HCT116 (cell line): ENCODE measurements at regions not wholly inside any gene's neighbourhood (a gene's known extent, or its start where the extent isn't known, plus 50 kb on each side); places are given as distances from the start of the nearest gene placed in this dataset.
A peak's percentile ranks its signal among the peaks of the same experiment; 100 is the strongest.
"Not testable (repeated sequence)": the region's sequence is repeated elsewhere in the genome, so short reads cannot be mapped to it uniquely, and the experiment has no call there.

ENCODE experiments used
- ATAC-seq: fragments of 200-7000 bp; cut with Tn5 transposase; 2 replicates; pipeline ENCODE4 v1.9.1; 2020; ENCODE audit warnings: mild to moderate bottlenecking, moderate library complexity
- BruUV-seq: library from RNA; stranded (reverse); fragments of 400-500 nt; replicated peaks from 2 replicates; lab custom pipeline; 2021; lab: Mats Ljungman, UMichigan
- CTCF ChIA-PET: fragments of 300-600 bp; sonication (Branson Sonifier 250); formaldehyde crosslinking; loops from one replicate; lab custom pipeline; 2021; ENCODE audit warnings: antibody characterized with exemption; lab: Charles Lee
- POLR2A ChIA-PET: fragments of 300-600, 350-600 bp; sonication (Branson Sonifier 250); formaldehyde crosslinking; loops from one replicate; lab custom pipeline; 2021; ENCODE audit warnings: antibody characterized with exemption; lab: Charles Lee
- RAD21 ChIA-PET, 2 experiments: fragments of 300-600 bp; sonication (Branson Sonifier 250); formaldehyde crosslinking; loops; one replicate each; lab custom pipeline; 2023; ENCODE audit warnings: low total read pairs in 2 of 2; ENCODE audit not compliant: uncharacterized antibody in 2 of 2, unreplicated experiment in 2 of 2, low non-redundant PET in 1 of 2; lab: Charles Lee
- DNase-seq: peaks from one replicate; pipeline ENCODE4 v3.0.0-alpha.2; 2010; ENCODE audit warnings: low read depth, low spot score
- H2AFZ ChIP-seq: fragments of 200-600 bp; shearing (Covaris generic), sonication (generic); 2 replicates; pipeline ENCODE4 v1.6.1; 2017; ENCODE audit warnings: low read depth, mixed run types, mixed read lengths, antibody characterized with exemption, low read length; ENCODE audit not compliant: poor library complexity, severe bottlenecking
- H3K27ac ChIP-seq: 2 replicates; pipeline ENCODE4 v1.5.1; 2012; ENCODE audit warnings: low read depth, low read length
- H3K27me3 ChIP-seq: fragments of 200-600 bp; sonication (generic); 2 replicates; pipeline ENCODE4 v1.6.1; 2016; ENCODE audit warnings: mixed run types, low read length, mixed read lengths; ENCODE audit not compliant: insufficient read depth
- H3K36me3 ChIP-seq, 2 experiments: fragments of 200-500 bp in 1 of 2; fragments of 200-600 bp in 1 of 2; sonication (Bioruptor generic) in 1 of 2; sonication (generic) in 1 of 2; 2 replicates each; pipeline versions ENCODE4 v1.5.1 to v1.6.1; 2014 to 2016; ENCODE audit warnings: low read length in 2 of 2, inconsistent platforms in 1 of 2, mixed read lengths in 1 of 2, mixed run types in 1 of 2; ENCODE audit not compliant: insufficient read depth in 2 of 2, control insufficient read depth in 1 of 2
- H3K4me1 ChIP-seq, 2 experiments: fragments of 200-600 bp in 1 of 2; sonication (generic) in 1 of 2; 2 replicates each; pipeline versions ENCODE4 v1.5.1 to v1.6.1; 2012 to 2017; ENCODE audit warnings: low read length in 2 of 2, inconsistent platforms in 1 of 2, mild to moderate bottlenecking in 1 of 2, mixed read lengths in 1 of 2, mixed run types in 1 of 2, moderate library complexity in 1 of 2; ENCODE audit not compliant: insufficient read depth in 2 of 2, control insufficient read depth in 1 of 2
- H3K4me2 ChIP-seq: fragments of 200-600 bp; sonication (generic); 2 replicates; pipeline ENCODE4 v1.6.1; 2017; ENCODE audit warnings: mixed run types, low read length, mixed read lengths
- H3K4me3 ChIP-seq, 2 experiments: fragments of 200-600 bp in 1 of 2; sonication (generic) in 1 of 2; replicated peaks in 1 of 2; 2 replicates each; pipeline ENCODE4 v1.5.1; 2011 to 2016; ENCODE audit warnings: low read length in 2 of 2, control low read depth in 1 of 2, low read depth in 1 of 2, mild to moderate bottlenecking in 1 of 2, mixed read lengths in 1 of 2, mixed run types in 1 of 2
- H3K79me2 ChIP-seq: fragments of 200-600 bp; sonication (generic); 2 replicates; pipeline ENCODE4 v1.6.1; 2017; ENCODE audit warnings: mild to moderate bottlenecking, mixed run types, low read length, moderate library complexity, mixed read lengths; ENCODE audit not compliant: insufficient read depth
- H3K9ac ChIP-seq: fragments of 200-600 bp; sonication (generic); 2 replicates; pipeline ENCODE4 v1.6.1; 2016; ENCODE audit warnings: low read length, mixed read lengths
- H3K9me2 ChIP-seq: fragments of 200-600 bp; sonication (generic), shearing (Covaris generic); 2 replicates; pipeline ENCODE4 v1.6.1; 2017; ENCODE audit warnings: mixed run types, mild to moderate bottlenecking, moderate library complexity; ENCODE audit not compliant: insufficient read depth
- H3K9me3 ChIP-seq, 2 experiments: fragments of 200-500 bp in 1 of 2; fragments of 200-600 bp in 1 of 2; sonication (Bioruptor generic) in 1 of 2; sonication (generic) in 1 of 2; 2 replicates each; pipeline ENCODE4 v1.6.1; 2014 to 2017; ENCODE audit warnings: low read length in 2 of 2, mixed read lengths in 2 of 2, inconsistent platforms in 1 of 2, low read depth in 1 of 2, mild to moderate bottlenecking in 1 of 2, mixed run types in 1 of 2, moderate library complexity in 1 of 2; ENCODE audit not compliant: control insufficient read depth in 1 of 2, insufficient read depth in 1 of 2
- H4K20me1 ChIP-seq: fragments of 200-600 bp; sonication (generic), shearing (Covaris generic); 2 replicates; pipeline ENCODE4 v1.6.1; 2017; ENCODE audit warnings: mixed run types, mild to moderate bottlenecking, moderate library complexity; ENCODE audit not compliant: insufficient read depth
- EZH2 ChIP-seq: fragments of 200-600 bp; sonication (generic); IDR thresholded peaks from 2 replicates; pipeline ENCODE4 v1.6.1; 2017; ENCODE audit warnings: antibody characterized with exemption, mixed run types
- POLR2A ChIP-seq: IDR thresholded peaks from 2 replicates; pipeline ENCODE4 v1.7.0; 2011; ENCODE audit warnings: borderline replicate concordance; ENCODE audit not compliant: insufficient read depth, insufficient read length; ENCODE audit errors: extremely low read depth
- RAD21 ChIP-seq: IDR thresholded peaks from 2 replicates; pipeline ENCODE4 v1.6.1; 2012; ENCODE audit warnings: low read depth, mild to moderate bottlenecking
- SIN3A ChIP-seq: IDR thresholded peaks from 2 replicates; pipeline ENCODE4 v1.6.1; 2012; ENCODE audit warnings: low read depth
- TCF7L2 ChIP-seq: IDR thresholded peaks from 2 replicates; pipeline ENCODE4 v1.7.0; 2011; ENCODE audit warnings: borderline replicate concordance, inconsistent platforms; ENCODE audit not compliant: insufficient read depth, insufficient read length; ENCODE audit errors: extremely low read depth
- YY1 ChIP-seq: IDR thresholded peaks from 2 replicates; pipeline ENCODE4 v1.6.1; 2011; ENCODE audit warnings: low read length, low read depth, moderate library complexity, mild to moderate bottlenecking; ENCODE audit not compliant: insufficient replicate concordance; ENCODE audit errors: extremely low read depth
- ZFX ChIP-seq: fragments of 450-650 bp; IDR thresholded peaks from 2 replicates; pipeline ENCODE4 v1.6.1; 2017
- intact Hi-C: fragments of 100-400 bp; cut with micrococcal nuclease; formaldehyde crosslinking; loops from 2 replicates; pipeline ENCODE4 v1.10.0; 2022
- TF ChIP-seq, protein P1 (sequence below), 3 experiments: fragments of 200-600 bp in 1 of 3; sonication (generic) in 1 of 3; IDR thresholded peaks in 2 of 3; conservative IDR thresholded peaks in 1 of 3; 2 replicates each; pipeline ENCODE4 v1.5.1; 2012 to 2017; ENCODE audit warnings: low read depth in 2 of 3, low read length in 2 of 3, antibody characterized with exemption in 1 of 3, borderline replicate concordance in 1 of 3, control low read depth in 1 of 3, mild to moderate bottlenecking in 1 of 3, mixed read lengths in 1 of 3, mixed run types in 1 of 3, moderate library complexity in 1 of 3; ENCODE audit not compliant: insufficient read depth in 1 of 3
- TF ChIP-seq, protein P2 (sequence below): IDR thresholded peaks from 2 replicates; pipeline ENCODE4 v1.6.1; 2011; ENCODE audit warnings: mild to moderate bottlenecking, low read length, moderate library complexity; ENCODE audit not compliant: insufficient replicate concordance; ENCODE audit errors: extremely low read depth

- DNase-seq, H3K9me2 ChIP-seq, H3K9me3 ChIP-seq, H3K4me1 ChIP-seq, BruUV-seq, H2AFZ ChIP-seq, POLR2A ChIA-PET, ATAC-seq, H3K4me2 ChIP-seq, RAD21 ChIA-PET, intact Hi-C loops, H3K36me3 ChIP-seq, H3K27me3 ChIP-seq, H3K79me2 ChIP-seq, H4K20me1 ChIP-seq, H3K4me3 ChIP-seq, H3K9ac ChIP-seq, CTCF ChIA-PET, H3K27ac ChIP-seq: not testable (repeated sequence)
Measured at GRCh38 chr18:7178568-7178967, 52.3 kb upstream of the LRRC30 start.

DNA sequence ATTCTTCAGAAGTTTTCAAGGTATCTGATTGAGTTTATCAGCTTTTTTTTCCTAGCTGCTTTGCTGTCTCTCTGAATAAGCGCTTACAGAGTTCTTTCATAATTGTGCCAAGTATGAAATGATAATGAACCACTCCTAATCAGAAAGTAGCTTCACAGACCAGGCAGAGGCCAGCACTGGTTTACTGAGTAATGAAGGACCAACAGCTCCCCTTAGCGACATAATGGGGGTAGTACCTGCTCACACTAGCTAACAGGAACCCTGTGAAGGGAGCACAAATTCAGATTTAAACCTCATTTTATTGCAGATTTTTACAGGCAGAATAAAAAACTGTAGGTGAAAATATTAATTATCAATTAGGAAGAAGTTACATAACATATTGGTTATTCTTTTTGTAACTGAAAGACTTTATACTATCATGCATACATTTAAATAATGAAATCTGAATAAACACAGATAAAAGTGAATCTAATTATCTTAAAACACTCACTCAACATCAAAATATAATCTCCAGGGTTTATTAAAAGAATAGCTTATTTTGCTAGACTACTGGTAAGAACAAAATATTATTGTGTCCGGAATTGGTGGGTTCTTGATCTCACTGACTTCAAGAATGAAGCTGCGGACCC is 53.7 kb upstream of the LRRC30 start:
- DNase-seq, result no peak
- H3K9me2 ChIP-seq, result no peaks in the 10 kb centered on the region
- H3K4me1 ChIP-seq, result no peaks in the 10 kb centered on the region
- no peak overlapping the region for H3K9ac ChIP-seq
- no peaks in the 10 kb centered on the region for H3K79me2 ChIP-seq
- H3K27me3 ChIP-seq, result no peaks in the 10 kb centered on the region
- no peaks in the 10 kb centered on the region for H3K36me3 ChIP-seq
- no peak for ATAC-seq
- CTCF ChIA-PET, result interaction anchor here (0.7 to 2.1 kb wide), 6 partner anchors 9 to 156 kb away, joined by 3 to 12 read pairs (median 4); no protein-coding TSS in a partner anchor
- H3K27ac ChIP-seq, result no peak overlapping the region
- no peak overlapping the region for H3K4me2 ChIP-seq
- H3K9me3 ChIP-seq, result 0 out of 4 replicates have a peak, but pooled peaks cover 0 to 3% of the 10 kb centered on the region in 2 experiments
- POLR2A ChIA-PET, result no interaction called here
- H2AFZ ChIP-seq, result no peak overlapping the region
- BruUV-seq, result no TSS peak
- no peak overlapping the region for H3K4me3 ChIP-seq
- intact Hi-C loops, result no loop called here
- RAD21 ChIA-PET, result no interaction called here
- H4K20me1 ChIP-seq, result no peaks in the 10 kb centered on the region
- TF ChIP-seq EZH2, result no peak
- no peak for TF ChIP-seq TCF7L2
- TF ChIP-seq YY1, result no peak
- peak; percentile 25; the same call in 1 of the 2 replicates for TF ChIP-seq RAD21
- no peak for TF ChIP-seq POLR2A
- TF ChIP-seq, protein P1, sequence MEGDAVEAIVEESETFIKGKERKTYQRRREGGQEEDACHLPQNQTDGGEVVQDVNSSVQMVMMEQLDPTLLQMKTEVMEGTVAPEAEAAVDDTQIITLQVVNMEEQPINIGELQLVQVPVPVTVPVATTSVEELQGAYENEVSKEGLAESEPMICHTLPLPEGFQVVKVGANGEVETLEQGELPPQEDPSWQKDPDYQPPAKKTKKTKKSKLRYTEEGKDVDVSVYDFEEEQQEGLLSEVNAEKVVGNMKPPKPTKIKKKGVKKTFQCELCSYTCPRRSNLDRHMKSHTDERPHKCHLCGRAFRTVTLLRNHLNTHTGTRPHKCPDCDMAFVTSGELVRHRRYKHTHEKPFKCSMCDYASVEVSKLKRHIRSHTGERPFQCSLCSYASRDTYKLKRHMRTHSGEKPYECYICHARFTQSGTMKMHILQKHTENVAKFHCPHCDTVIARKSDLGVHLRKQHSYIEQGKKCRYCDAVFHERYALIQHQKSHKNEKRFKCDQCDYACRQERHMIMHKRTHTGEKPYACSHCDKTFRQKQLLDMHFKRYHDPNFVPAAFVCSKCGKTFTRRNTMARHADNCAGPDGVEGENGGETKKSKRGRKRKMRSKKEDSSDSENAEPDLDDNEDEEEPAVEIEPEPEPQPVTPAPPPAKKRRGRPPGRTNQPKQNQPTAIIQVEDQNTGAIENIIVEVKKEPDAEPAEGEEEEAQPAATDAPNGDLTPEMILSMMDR (IDR thresholded peaks at IDR 0.05 in 2 of 3, conservative IDR thresholded peaks at IDR 0.05 in 1 of 3; ENCODE audit: borderline replicate concordance in 1 of 3, insufficient read depth in 1 of 3, low read depth in 2 of 3, low read length in 2 of 3), result peak in 2 of 3 experiments; percentile 11 to 43; a peak in 3 of 6 replicates
- TF ChIP-seq, protein P2, sequence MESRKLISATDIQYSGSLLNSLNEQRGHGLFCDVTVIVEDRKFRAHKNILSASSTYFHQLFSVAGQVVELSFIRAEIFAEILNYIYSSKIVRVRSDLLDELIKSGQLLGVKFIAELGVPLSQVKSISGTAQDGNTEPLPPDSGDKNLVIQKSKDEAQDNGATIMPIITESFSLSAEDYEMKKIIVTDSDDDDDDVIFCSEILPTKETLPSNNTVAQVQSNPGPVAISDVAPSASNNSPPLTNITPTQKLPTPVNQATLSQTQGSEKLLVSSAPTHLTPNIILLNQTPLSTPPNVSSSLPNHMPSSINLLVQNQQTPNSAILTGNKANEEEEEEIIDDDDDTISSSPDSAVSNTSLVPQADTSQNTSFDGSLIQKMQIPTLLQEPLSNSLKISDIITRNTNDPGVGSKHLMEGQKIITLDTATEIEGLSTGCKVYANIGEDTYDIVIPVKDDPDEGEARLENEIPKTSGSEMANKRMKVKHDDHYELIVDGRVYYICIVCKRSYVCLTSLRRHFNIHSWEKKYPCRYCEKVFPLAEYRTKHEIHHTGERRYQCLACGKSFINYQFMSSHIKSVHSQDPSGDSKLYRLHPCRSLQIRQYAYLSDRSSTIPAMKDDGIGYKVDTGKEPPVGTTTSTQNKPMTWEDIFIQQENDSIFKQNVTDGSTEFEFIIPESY, result no peak
- no peak for TF ChIP-seq ZFX
- no peak for TF ChIP-seq SIN3A
- TF ChIP-seq, all 23 proteins: peak for 2
